Colonic mucosa (tissue), 4 donors: ENCODE measurements at regions not wholly inside any gene's neighbourhood (a gene's known extent, or its start where the extent isn't known, plus 50 kb on each side); places are given as distances from the start of the nearest gene placed in this dataset.

ENCODE experiments used
- DNase-seq: peaks from one replicate; pipeline ENCODE4 v3.0.0-alpha.2; 2020
- H3K27ac ChIP-seq: fragments of 200-600 bp; one replicate; pipeline ENCODE4 v1.8.0; 2021
- H3K27me3 ChIP-seq: fragments of 200-600 bp; one replicate; pipeline ENCODE4 v1.8.0; 2021
- H3K36me3 ChIP-seq: fragments of 200-600 bp; one replicate; pipeline ENCODE4 v1.8.0; 2021
- H3K4me1 ChIP-seq: fragments of 200-600 bp; one replicate; pipeline ENCODE4 v1.8.0; 2021; ENCODE audit warnings: mild to moderate bottlenecking
- H3K4me3 ChIP-seq: fragments of 200-600 bp; one replicate; pipeline ENCODE4 v1.8.0; 2021
- H3K9ac ChIP-seq, 2 donors: one replicate each; pipeline ENCODE4 v1.7.0; 2013; ENCODE audit warnings: control low read depth in 2 of 2, low read depth in 2 of 2, low read length in 2 of 2
- H3K9me3 ChIP-seq: fragments of 200-600 bp; one replicate; pipeline ENCODE4 v1.8.0; 2021
- CTCF ChIP-seq: fragments of 200-600 bp; IDR thresholded peaks from one replicate; pipeline ENCODE4 v1.8.0; 2022; ENCODE audit warnings: antibody characterized with exemption, mild to moderate bottlenecking
- intact Hi-C: fragments of 100-400 bp; cut with DNase I; formaldehyde crosslinking; loops from one replicate; pipeline ENCODE4 v1.14.1; 2022
- donor health status: healthy.
- donor health status: DM: no; HTN: no; CAD: no.
- donor health status: DM: no; HTN: no; CAD: no.

DNA sequence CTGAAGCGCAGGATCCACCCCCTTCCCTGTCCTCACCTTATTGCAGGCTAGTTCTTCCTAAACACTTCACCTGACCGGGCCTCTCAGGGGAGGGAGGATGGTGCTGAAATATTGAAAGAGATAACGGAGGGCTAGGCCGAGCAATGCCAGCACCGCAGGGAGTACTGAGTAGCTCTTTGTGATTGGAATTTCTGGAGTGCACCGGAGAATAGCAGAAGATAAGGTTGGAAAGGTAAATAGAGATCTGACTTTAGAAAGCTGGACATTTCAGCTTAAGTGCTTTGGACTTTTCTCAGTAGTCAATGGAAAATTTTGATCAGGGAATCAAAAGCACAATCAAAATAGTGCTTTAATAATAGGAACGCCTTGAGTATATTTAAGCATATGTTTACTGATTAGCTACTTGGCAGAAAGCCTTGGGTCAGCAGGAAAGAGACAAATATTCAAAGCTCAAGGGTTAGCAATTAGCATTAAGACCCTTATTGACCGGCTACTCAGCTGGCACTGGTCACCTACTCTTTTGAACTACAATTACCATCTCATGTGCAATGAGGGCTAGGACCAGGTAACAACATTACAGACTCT is 142.9 kb upstream of the NDUFV2 start:
- Histone ChIP-seq H3K27me3 (no peaks in the 10 kb centered on the region), H3K9ac (no peak overlapping the region), H3K9me3 (no peaks in the 10 kb centered on the region), H3K4me1 (no peaks in the 10 kb centered on the region), H3K36me3 (no peaks in the 10 kb centered on the region), H3K4me3 (no peak overlapping the region), H3K27ac (no peak overlapping the region)
- intact Hi-C loops: no loop called here
- no peak for TF ChIP-seq CTCF
- DNase-seq: no peak

DNA sequence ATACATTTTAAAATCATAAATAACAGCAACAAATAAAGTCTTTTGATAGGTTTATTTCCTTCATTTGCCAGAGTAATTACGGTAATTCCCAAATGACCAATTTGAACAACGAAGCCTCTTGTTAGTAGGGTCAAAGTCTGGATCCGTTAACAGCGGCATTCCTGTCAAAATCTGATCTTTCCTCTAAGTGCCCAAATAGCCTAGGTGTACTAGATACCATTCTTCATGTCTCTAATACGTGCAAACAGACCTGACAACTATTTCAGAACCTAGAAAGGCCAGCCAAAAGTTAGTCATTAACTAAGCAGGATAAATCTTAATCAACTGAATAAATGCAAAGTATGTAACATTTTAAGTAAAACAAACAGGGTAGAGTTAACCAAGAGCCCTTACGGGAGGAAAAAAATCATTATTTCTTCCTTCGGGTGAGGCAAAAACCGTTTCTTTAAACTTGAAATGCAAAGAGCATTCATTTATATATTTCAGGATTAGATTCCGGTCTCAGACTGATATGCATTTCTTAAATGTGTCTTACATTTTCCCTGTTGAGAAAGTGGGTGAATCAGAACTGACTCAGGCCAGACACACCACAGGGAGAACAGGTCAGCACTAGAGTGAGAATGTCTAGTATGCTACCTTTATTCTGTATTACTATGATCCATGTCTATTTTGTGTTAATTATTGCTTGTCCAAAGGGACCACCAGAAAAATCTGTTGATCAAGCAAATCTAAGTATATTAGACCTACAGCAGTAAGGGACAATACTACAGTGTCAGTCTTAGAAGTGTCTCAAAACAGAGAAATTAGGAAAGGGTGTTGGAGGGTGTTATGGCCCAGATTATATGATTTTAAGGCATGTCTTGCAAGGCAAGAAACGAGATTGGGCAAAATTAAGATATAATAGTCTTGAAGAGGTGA is 141.5 kb upstream of the NDUFV2 start:
- Histone ChIP-seq H3K9ac (no peak overlapping the region), H3K4me1 (no peaks in the 10 kb centered on the region), H3K27ac (no peak overlapping the region), H3K36me3 (no peaks in the 10 kb centered on the region), H3K9me3 (no peaks in the 10 kb centered on the region), H3K4me3 (no peak overlapping the region), H3K27me3 (no peaks in the 10 kb centered on the region)
- no peak for TF ChIP-seq CTCF
- DNase-seq: no peak
- intact Hi-C loops: no loop called here

DNA sequence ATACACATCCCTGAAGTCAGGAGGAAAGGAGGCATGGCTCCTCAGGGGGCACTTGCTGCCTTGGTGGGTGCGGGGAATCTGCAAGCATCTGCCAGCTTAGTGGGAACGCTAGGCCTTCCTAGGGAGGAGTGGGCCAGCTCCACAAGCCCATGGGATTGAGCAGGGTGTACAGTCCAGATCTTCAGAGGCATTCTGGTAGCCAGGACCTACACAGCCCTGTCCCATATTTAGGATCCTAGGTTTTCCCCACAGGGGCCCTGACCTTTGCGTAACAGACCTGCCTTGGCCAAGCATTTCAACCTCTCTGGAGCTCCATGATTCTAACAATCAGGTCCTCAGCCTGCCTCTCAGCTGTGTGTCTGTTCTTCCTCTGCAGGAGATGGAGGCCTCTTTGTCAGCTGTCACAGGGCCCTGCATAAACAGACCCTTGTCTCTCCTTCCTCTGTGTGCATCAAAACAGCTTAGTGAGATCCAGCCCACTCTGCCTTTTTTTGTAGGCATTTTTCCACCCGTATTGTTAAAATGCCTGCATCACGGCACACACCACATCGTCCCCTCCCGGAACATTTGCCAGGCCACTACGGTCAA is 140.2 kb upstream of the NDUFV2 start:
- Histone ChIP-seq H3K27ac (no peak overlapping the region), H3K4me3 (no peak overlapping the region), H3K9ac (no peak overlapping the region), H3K36me3 (no peaks in the 10 kb centered on the region), H3K4me1 (no peaks in the 10 kb centered on the region), H3K27me3 (no peaks in the 10 kb centered on the region), H3K9me3 (no peaks in the 10 kb centered on the region)
- intact Hi-C loops: no loop called here
- TF ChIP-seq CTCF: no peak
- no peak for DNase-seq

- no peaks in the 10 kb centered on the region for H3K9me3 ChIP-seq
- H3K4me3 ChIP-seq: no peak overlapping the region
- no peak for TF ChIP-seq CTCF
- no peaks in the 10 kb centered on the region for H3K36me3 ChIP-seq
- H3K27ac ChIP-seq: no peak overlapping the region
- no peak overlapping the region for H3K9ac ChIP-seq
- intact Hi-C loops: no loop called here
- DNase-seq: no peak
- H3K27me3 ChIP-seq: no peaks in the 10 kb centered on the region
- no peaks in the 10 kb centered on the region for H3K4me1 ChIP-seq
These were observed 139.5 kb upstream of the NDUFV2 start for GRCh38 chr18:8962855-8963635.

DNA sequence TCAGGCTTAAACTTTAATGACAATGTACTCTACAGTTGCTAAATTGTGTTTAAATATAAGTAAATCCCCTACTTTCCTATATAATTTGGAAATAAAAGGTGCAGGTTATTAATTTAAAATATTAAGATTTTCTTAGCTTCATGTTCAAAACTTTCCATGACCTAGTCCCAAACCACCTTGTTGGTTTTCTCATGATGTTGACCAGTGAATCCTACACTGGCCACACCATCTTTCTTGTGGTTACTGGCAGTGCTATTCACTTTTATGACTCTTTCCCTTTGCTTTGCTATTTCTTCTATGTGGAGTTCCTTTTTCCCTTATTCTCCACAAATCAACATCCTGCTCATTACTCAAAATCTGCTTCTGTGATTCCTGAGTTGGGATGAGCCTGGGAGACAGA is 138.6 kb upstream of the NDUFV2 start:
- H3K36me3 ChIP-seq: no peaks in the 10 kb centered on the region

More for the DNA sequence above, 138.6 kb upstream of the NDUFV2 start:
- Histone ChIP-seq H3K27ac (no peak overlapping the region), H3K4me3 (no peak overlapping the region), H3K9me3 (no peaks in the 10 kb centered on the region), H3K27me3 (no peaks in the 10 kb centered on the region), H3K9ac (no peak overlapping the region), H3K4me1 (no peaks in the 10 kb centered on the region)
- DNase-seq: no peak
- intact Hi-C loops: no loop called here
- no peak for TF ChIP-seq CTCF
